NCI-H774 (cell line): ENCODE measurements at regions not wholly inside any gene's neighbourhood (a gene's known extent, or its start where the extent isn't known, plus 50 kb on each side); places are given as distances from the start of the nearest gene placed in this dataset.
A peak's percentile ranks its signal among the peaks of the same experiment; 100 is the strongest.
"Not testable (repeated sequence)": the region's sequence is repeated elsewhere in the genome, so short reads cannot be mapped to it uniquely, and the experiment has no call there.

Source experiments
- DNase-seq: peaks from one replicate; lab custom pipeline; 2025; lab: John Stamatoyannopoulos, UW

GRCh38 chr3:174460831-174461230, 398.3 kb upstream of the NAALADL2 start:
- no peak for DNase-seq

GRCh38 chr3:174462916-174463315, 396.2 kb upstream of the NAALADL2 start:
- no peak for DNase-seq

- no peak for DNase-seq
These were observed 394.0 kb upstream of the NAALADL2 start for GRCh38 chr3:174465177-174465576.

- no peak for DNase-seq
These were observed 392.6 kb upstream of the NAALADL2 start for GRCh38 chr3:174466471-174467054.

GRCh38 chr3:174477491-174477890, 381.6 kb upstream of the NAALADL2 start:
- no peak for DNase-seq

- DNase-seq, result no peak
These were observed 378.4 kb upstream of the NAALADL2 start for GRCh38 chr3:174480767-174481166.

- no peak for DNase-seq
These were observed 376.6 kb upstream of the NAALADL2 start for GRCh38 chr3:174482541-174482940.

- DNase-seq, result no peak
These were observed 375.9 kb upstream of the NAALADL2 start for GRCh38 chr3:174483254-174483653.

GRCh38 chr3:174483856-174484255, 375.3 kb upstream of the NAALADL2 start:
- DNase-seq, result not testable (repeated sequence)

GRCh38 chr3:174488527-174488926, 370.6 kb upstream of the NAALADL2 start:
- no peak for DNase-seq

GRCh38 chr3:174495311-174495710, 363.8 kb upstream of the NAALADL2 start:
- peak; percentile 16 for DNase-seq

- DNase-seq, result peak; percentile 16
These were observed 363.2 kb upstream of the NAALADL2 start for GRCh38 chr3:174495928-174496327.

GRCh38 chr3:174498638-174499037, 360.5 kb upstream of the NAALADL2 start:
- peak; percentile 13 for DNase-seq

GRCh38 chr3:174505266-174505665, 353.9 kb upstream of the NAALADL2 start:
- DNase-seq, result no peak

- DNase-seq, result no peak
These were observed 334.9 kb upstream of the NAALADL2 start for GRCh38 chr3:174524203-174524602.

GRCh38 chr3:174529298-174529697, 329.8 kb upstream of the NAALADL2 start:
- DNase-seq, result no peak

- no peak for DNase-seq
These were observed 327.7 kb upstream of the NAALADL2 start for GRCh38 chr3:174531262-174531982.

- DNase-seq, result no peak
These were observed 326.9 kb upstream of the NAALADL2 start for GRCh38 chr3:174532216-174532615.

GRCh38 chr3:174532776-174533175, 326.4 kb upstream of the NAALADL2 start:
- DNase-seq, result no peak

- DNase-seq, result no peak
These were observed 325.8 kb upstream of the NAALADL2 start for GRCh38 chr3:174533286-174533685.

- DNase-seq, result peak; percentile 25
These were observed 322.8 kb upstream of the NAALADL2 start for GRCh38 chr3:174536319-174536718.

GRCh38 chr3:174538151-174538550, 321.0 kb upstream of the NAALADL2 start:
- DNase-seq, result no peak

- peak; percentile 74 for DNase-seq
These were observed 318.8 kb upstream of the NAALADL2 start for GRCh38 chr3:174540116-174540908.
